ENCODE measurements at regions not wholly inside any gene's neighbourhood (a gene's known extent, or its start where the extent isn't known, plus 50 kb on each side); places are given as distances from the start of the nearest gene placed in this dataset.
"Not testable (repeated sequence)": the region's sequence is repeated elsewhere in the genome, so short reads cannot be mapped to it uniquely, and the experiment has no call there.

DNA sequence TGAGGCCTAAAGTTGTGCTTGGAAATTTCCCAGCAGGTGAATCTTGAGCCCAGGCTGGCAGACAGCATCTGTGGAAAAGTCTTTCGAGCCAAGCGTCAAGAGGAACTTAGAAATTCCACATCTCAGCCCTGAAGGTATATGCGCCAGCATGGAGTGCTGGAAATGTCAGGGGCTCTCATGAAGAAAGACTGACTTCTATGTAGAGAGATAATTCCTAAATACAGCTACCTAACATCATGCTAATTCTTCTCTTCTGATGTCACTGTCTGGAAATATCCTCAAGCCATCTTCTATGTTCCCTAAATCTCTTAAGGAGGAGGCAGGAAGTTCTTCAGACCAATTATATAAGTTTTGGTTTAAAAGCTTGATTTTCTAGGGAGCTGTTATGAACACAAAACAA lies 492.4 kb upstream of the MARCKS start:
- no peak for DNase-seq (ENCODE audit: low read depth in 2 of 2)

DNA sequence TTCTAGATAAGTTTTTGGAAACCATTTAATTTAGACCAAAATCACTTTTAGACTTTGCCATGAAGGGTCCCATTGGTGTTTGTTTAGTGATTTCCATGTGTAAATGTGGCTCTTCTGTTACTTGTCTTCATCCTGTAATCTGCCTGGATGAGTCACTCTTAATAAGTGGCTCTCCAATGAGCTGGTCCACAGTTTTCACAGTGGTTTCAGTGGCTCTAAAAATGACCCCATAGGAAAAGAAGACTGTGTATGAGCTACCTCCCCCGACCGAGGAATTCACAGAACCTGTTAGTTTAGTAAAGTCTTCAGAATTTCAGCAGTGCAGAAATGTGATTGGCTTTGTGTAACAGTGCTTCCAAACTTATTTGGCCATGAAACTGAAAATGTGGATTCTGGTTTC lies 492.0 kb upstream of the MARCKS start:
- DNase-seq (ENCODE audit: low read depth in 2 of 2), result no peak

DNA sequence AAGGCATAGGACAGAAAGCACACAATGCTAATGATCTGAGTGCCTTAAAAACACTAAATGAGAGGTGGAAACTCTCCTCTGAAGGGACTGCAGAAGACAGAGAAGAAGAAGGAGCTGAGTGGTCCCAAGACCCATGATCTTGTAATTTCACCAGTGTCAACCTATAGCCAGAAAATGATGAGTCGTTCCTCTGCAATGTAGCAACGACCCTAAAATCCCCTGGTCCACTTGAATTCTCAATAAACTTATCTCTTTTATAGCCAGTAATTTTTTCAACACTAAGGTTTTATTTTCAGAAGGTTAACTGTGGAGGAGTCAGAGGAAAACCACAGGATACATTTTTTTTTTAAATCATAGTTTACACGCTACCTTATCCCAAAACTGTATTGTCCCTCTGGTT lies 490.6 kb upstream of the MARCKS start:
- DNase-seq (ENCODE audit: low read depth in 2 of 2), result no peak

DNA sequence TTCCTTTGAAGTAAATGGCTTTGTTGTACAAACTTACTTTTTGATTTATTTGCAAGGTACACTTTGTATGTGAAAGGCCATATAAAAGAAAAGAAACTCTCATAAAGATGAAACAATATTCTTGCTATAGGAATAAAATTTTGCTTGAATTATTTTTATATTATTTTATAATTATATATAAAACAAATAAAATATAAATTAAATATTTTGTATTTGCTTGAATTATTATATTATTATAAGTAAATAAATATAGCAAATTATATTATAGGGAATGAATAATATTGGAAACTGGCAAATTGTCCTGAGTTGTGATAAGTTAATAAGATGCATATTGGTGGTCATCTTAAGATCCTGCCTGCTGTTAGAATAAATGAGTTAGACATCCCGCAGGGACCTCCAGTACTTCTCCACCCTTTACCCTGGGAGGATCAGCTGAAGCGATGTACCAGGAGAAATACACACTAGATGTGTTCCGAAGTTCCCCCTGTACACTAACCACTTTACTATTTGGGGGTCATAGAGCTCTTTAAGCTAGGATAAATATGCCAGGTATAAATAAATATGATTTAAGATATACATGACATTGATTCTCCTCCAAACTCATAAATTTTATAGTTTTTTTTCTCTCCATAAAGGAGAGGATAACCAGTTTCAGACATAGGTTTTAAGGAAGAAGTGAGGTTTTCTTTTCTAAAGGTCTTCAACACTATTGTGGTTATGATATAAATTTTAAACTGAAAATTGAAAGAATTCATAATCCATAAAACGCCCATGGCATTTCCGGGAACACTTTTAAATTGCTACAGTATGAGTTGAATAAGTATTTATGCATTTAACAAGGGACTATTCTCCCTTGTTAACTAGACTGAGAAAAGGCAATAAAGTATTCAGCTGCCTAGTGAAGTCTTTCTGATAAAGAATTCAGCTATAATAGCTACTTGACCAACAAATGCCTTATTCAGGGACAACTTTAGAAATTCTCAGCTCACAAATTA lies 486.3 kb upstream of the MARCKS start:
- no peak for DNase-seq (ENCODE audit: low read depth in 2 of 2)

DNA sequence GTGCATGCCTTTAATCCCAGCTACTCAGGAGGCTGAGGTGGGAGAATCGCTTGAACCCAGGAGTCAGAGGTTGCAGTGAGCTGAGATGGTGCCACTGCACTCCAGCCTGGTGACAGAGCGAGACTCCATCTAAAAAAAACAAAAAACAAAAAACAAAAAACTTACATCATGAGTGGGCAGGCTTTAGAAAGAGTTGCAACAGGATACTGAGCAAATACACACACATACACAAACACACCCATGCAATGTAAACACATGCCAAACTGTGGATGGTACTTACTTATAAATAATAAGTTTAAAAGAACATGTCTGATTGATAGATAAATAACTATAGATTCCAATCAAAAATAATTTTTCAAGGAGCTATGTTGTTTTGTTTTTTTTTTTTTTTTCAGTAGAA lies 481.7 kb upstream of the MARCKS start:
- not testable (repeated sequence) for DNase-seq (ENCODE audit: low read depth in 2 of 2)

DNA sequence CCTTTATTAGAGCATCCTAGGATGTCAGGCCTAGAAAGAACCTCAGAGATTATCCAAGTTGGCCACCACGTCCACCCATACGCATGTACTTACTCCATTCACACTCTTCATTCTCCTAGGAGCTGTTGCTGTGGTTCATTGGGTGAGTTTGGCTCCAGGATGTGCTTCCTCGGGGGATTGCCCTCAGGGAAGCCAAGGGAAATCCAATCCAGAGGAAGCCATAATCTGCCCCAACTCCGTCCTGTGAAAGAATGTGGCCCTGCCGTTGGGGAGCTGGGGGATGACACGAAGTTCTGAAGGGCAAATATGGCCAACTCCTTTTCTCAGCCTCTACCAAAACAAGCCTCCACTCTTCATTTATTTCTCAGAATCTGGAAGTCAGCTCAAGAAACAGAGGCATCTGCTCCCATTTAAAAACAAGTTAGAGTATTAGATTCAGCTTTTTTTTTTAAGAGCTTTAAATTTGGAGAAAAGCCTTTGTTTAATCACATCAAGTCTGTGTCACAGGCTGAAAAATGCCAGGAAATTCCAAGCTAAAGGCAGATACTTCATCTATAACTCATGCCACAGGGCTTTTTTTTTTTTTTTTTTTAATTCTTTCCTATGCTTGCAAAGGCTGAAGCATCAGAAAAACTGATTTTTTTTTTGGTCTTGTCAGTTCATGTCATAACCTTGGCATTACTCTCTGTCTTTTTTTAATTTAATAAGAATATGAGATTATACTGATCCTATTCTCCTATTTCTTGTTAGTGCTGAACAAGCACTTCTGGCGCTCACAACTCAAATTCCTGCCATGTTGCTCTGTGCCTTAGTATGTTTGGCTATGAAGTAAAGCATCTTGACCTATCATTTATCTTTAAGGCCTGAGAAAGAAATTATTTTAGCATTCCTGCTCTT lies 480.9 kb upstream of the MARCKS start:
- no peak for DNase-seq (ENCODE audit: low read depth in 2 of 2)

DNA sequence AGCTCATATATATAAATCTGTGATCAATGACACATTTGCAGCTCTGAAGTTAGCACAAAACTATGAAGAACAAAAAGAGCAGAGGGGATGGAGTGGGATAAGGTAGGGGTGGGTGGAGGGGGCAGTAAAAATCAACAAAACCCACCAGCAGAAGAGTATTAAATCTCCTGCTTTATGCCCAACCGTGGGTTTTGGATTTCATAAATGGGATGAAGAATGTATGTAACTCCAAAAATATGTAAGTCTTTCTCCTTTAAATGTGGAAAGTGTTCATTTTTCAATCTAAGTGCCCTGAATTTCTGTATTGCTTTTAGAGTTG lies 480.3 kb upstream of the MARCKS start:
- no peak for DNase-seq (ENCODE audit: low read depth in 2 of 2)

DNA sequence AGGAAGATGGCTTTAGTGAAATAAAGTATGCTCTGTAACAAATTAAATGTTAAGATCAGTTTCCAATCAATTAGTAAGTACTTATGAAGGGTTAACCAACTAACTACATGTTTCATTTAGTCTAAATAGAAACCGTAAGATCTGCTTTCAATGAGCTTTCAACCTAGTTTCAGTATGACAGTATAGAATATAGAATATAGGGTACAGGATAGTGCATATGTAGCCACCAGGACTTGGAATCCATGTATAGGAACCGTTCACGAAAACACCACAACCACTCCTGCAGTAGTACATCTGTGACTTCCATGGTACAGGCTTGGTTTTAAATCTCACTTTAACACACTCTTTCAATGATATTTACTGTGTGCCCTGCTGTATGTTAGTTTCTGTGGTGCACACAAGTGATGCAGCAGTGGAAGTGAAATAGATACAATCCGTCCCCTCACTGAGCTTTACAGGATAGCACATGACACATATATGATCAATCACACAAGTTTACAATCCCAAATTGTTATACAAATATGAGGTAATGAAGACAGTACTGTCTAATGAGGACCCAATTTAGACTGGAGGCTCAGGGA lies 479.7 kb upstream of the MARCKS start:
- DNase-seq (ENCODE audit: low read depth in 2 of 2), result no peak

DNA sequence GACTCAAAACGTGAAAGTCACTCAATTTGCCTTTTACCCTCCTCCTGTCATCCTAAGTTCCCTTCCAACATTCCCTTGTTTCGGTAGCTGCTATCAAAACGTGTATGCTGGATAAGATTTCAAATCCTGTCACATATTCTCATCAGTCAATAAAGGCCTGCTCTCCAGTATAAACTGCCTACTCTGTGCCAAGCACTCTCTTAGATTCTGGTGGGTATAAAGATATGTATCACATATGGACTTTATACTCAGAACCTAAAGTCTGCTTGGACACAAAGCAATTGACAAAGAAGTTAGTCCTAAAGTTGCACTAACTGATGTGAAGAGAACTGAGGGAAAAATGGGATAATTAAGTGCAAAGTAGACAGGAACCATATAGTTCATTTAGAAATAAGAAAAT lies 476.6 kb upstream of the MARCKS start:
- no peak for DNase-seq (ENCODE audit: low read depth in 2 of 2)

DNA sequence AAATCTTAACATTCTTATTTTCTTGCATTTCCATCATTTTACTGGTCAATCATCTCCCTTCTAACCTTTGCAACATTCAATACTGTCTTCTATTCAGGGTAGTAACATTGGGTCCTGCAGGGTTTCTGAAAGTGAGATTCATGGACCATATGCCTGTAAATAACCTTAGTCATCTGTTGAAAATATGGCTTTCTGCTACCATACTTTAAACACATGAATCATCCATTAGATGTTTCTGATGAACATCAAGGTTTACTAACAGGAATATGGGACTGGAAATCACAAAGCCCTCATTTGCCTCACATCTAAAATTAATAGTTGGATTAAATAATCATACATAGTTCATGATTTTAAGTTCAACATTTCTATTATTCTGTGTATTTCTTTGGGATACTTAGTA lies 475.9 kb upstream of the MARCKS start:
- no peak for DNase-seq (ENCODE audit: low read depth in 2 of 2)

DNA sequence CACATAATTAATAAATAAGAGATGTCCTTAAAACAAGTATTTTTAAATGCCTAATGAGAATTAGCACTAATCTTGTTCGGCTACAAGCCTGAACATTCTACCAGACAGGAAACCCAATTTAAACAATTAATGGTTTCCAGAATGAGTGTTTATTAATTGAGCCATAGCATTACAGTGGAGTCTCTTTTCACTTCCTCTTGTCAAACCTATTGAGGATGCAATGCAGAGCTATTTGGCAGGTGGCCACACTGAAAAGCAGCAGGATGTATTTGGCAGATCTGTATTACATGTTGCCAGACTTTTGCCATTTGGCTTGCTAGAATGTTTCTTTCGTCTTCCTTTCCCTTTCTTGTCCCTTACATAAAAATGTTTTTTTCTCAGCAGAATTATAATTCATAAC lies 475.2 kb upstream of the MARCKS start:
- no peak for DNase-seq (ENCODE audit: low read depth in 2 of 2)

DNA sequence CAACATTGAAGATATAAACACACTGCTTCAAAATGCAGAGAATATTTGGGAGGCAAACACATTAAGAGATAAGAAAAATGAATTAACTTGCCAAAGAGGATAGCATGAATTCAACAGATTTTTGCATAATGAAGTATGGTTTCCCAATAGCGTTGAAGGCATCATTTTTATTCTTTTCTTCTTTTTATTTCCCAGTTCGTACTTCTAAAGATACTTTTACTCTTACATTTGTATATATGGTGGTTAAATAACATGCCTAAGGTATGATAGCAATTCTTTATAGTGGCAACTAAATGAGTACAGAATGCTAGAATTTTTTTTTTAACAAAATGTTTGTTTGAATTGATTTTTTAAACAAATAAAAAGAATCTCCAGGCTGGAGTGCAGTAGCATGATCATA lies 473.4 kb upstream of the MARCKS start:
- no peak for DNase-seq (ENCODE audit: low read depth in 2 of 2)

DNA sequence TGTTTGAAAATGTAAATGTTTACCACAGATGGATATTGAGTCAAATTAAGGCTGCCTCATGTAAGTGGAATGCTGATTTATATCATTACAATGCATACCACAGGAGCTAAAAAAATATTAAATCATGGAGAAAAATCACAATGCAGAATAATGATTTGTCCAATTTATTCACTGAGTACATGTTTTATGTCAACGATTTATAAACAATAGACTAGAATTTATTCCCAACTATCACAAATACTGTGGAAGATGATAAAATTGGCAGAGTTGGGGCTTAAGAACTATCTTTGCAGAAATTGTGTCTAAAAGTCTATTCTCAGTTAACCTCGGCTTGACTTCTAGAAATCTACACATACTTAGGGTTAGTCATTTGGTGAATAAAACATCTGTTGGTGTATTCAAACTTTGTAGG lies 472.1 kb upstream of the MARCKS start:
- no peak for DNase-seq (ENCODE audit: low read depth in 2 of 2)

DNA sequence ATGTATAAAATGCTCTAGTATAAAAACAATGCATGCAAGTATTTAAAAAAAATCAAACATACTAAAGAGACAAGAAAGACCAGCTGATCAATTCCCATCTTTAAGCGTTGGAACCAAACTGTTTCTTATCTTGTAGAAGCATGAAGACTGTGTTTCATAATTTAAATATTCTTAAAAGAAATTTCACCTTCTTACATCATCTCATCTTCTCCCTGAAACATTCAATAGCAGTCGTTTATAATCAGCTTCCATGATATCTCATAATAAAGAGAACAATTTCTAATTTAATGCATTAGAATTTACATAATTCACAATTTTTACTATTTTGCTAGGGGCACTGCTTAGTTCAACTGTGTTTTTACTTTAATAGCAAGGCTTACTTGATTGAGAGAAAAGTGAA lies 468.1 kb upstream of the MARCKS start:
- no peak for DNase-seq (ENCODE audit: low read depth in 2 of 2)

DNA sequence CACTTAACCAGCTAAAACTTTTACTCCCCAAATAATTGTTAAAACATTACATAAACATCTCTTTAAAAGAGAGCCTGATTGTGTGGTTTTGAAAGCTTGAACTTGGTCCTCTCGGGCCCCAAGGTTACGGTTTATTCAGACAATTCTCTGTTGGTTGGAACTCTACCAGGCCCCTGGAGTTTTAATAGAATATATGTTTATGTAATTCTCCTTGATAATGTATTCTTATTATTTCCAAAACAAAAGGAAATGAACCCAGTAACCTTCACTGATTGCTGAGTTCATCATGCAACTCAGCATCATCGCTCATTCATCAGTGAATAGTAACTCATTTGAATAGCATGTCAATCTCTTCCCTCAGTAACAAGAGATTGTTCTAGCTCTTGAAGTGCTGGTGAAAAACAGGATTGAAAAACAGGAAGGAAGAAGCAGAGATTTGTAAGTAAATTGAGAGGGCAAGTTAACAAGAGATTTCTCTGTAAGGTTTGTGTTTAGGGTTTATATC lies 464.5 kb upstream of the MARCKS start:
- no peak for DNase-seq (ENCODE audit: low read depth in 2 of 2)

DNA sequence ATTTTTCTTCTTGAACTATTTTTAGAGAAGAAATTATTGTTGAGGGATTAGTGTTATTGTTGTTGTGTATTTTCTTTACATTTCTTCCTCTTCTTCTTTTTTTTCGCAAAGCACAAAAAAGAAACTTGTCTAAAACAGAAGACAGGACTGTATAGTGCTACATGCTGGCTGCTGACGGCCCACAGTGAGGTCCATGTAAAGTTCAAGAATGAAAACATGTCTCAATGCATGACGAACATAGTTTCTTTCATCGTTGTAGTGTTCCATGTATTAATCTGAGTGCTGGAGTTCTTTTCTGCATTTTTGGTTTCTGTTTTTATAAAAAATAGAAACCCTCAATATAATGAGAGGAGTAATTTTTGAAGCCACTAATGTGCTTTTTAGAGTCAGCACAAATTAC lies 462.9 kb upstream of the MARCKS start:
- DNase-seq (ENCODE audit: low read depth in 2 of 2), result no peak

DNA sequence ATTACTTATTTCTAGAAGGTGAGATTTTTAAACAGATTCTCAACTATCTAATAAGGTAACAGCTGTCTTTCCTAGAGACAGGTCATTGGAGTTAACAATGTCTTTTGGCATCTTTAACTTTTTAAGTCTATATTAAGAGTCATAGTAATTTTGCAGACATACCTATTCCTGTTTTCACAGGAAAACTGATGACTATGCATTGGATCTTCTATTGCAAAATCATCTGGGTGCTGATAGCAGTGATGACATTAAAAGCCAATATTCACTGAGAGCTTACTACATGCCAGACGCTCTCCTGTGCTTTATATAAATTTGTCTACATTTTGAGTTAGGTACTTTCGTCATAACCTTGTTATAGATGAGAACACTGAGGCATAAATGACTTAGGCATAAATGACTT lies 462.4 kb upstream of the MARCKS start:
- no peak for DNase-seq (ENCODE audit: low read depth in 2 of 2)

DNA sequence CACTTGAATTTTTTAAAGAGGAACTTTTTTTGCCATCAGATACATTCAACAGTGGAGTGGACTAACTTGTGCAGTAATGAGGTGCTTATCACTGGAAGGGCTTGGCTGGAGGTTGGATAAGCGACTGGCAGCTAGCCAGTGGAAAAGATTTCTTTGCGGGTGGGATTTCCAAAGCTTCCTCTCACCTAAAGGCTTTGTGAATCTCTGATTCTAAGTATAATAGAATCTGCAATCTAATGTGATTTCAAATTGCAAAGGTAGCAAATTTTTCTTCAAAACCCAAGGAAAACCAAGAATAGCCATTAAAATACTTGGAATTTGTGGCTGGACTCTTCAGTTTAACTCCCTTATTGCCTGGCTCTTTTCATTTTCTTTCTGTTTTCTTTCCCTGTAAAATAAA lies 460.4 kb upstream of the MARCKS start:
- DNase-seq (ENCODE audit: low read depth in 2 of 2), result no peak

DNA sequence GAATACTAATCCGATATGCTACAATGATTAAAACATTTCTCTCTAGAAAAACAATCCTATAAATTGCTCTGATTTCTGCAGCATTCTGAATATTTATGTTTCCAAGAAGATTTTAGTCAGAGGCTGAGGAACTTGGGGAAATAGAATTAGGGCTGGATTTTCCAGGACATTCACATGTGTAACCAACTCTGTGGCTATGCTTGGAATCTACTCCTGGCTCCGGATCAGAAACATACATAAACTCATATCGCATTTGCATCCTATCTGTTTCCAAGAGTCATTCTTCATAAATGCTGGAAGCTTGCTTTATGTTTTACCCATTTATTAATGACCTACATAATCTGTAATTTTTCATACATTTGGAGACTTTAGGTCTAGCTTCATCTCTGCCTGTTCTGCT lies 459.9 kb upstream of the MARCKS start:
- DNase-seq (ENCODE audit: low read depth in 2 of 2), result no peak

DNA sequence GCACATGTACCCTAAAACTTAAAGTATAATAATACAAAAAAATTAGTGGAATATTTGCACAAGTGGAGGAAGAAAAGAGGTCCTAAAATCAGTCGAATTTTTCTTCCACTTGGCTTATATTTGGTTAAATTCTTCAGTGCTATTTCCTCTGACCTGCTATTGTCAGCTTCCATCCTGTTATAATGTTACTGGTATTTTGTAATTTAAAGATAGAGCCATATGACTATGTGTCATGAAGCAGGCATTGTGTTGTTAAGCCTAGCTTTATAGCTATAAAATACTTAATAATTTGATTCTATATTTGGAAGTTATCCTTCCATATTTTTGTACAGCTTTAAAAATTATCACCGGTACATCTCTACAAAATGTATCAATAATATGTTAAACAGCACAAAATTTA lies 455.9 kb upstream of the MARCKS start:
- no peak for DNase-seq (ENCODE audit: low read depth in 2 of 2)

DNA sequence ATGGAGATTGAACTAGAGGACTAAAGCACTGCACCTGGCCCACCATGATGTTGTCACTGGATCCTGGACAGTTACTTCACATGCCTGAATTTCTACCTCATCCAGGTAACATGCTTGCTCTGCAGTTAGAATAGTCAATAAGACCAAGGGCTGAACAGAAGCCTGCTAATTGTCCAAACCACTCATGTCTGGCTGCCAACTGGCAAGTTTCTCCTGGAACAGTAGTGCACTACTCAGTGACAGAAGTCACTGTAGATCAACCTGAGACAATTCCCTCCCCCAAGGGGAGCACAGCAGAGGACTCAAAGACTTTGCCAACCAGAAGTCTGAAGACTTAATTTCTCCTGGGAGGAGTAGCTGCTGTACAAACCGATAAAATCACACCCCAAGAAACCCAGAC lies 454.6 kb upstream of the MARCKS start:
- DNase-seq (ENCODE audit: low read depth in 2 of 2), result no peak

DNA sequence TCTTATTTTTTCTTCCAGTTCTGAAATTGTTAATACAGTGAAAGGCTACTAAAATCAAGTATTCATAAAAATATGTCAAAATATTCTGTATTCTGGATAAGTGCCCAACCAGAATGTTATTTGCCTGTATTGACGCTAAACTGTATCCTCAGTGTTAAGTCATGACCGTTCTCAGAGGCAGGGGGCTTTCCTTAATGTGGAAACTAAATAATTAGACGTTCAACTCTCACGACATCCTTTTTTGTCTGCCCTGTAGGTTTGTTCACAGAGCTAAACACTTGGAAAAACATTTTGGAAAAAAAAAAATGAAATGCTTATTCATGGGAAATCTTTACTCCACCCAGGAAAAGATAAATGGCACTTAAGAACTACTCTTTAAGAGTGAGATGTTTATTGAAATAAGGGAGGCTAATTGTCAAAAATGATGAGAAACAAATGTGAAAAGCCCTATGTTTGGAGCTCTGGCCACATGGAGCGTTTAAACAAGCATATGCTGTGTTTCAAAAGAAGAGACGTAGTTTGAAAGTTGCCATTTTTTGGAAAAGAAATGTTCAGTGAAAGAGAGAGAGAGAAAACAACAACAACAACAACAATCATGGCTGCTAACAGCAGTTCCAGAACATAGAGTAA lies 453.1 kb upstream of the MARCKS start:
- no peak for DNase-seq (ENCODE audit: low read depth in 2 of 2)

All from stimulated activated CD8-positive, alpha-beta memory T cell treated with anti-CD3 and anti-CD28 coated beads, Interleukin-15, amount 100 ng/mL, for 48 hours (primary cell).